ENCODE measurements at regions not wholly inside any gene's neighbourhood (a gene's known extent, or its start where the extent isn't known, plus 50 kb on each side); places are given as distances from the start of the nearest gene placed in this dataset.

- no peak for DNase-seq
- Histone ChIP-seq H3K4me1 (no peaks in the 10 kb centered on the region), H3K27me3 (no peaks in the 10 kb centered on the region), H3K9me3 (no peaks in the 10 kb centered on the region), H3K36me3 (no peaks in the 10 kb centered on the region), H3K4me3 (ENCODE audit: low read depth, low read length) (no peak overlapping the region)
- no peak for TF ChIP-seq CTCF (IDR thresholded peaks at IDR 0.05; ENCODE audit: low read depth, low read length)
Observed at GRCh38 chr4:23558101-23558500, 331.7 kb downstream of the PPARGC1A start.

GRCh38 chr4:23547601-23548000, 342.2 kb downstream of the PPARGC1A start:
- Histone ChIP-seq H3K36me3 (no peaks in the 10 kb centered on the region), H3K9me3 (no peaks in the 10 kb centered on the region), H3K4me1 (no peaks in the 10 kb centered on the region), H3K27me3 (no peaks in the 10 kb centered on the region), H3K4me3 (ENCODE audit: low read depth, low read length) (no peak overlapping the region)
- DNase-seq: peak; percentile 8
- TF ChIP-seq CTCF (IDR thresholded peaks at IDR 0.05; ENCODE audit: low read depth, low read length): no peak

- no peaks in the 10 kb centered on the region for H3K4me1 ChIP-seq
- no peak for DNase-seq
- no peak for TF ChIP-seq CTCF (IDR thresholded peaks at IDR 0.05; ENCODE audit: low read depth, low read length)
- H3K4me3 ChIP-seq (ENCODE audit: low read depth, low read length): no peak overlapping the region
- no peaks in the 10 kb centered on the region for H3K27me3 ChIP-seq
- H3K9me3 ChIP-seq: no peaks in the 10 kb centered on the region
- no peaks in the 10 kb centered on the region for H3K36me3 ChIP-seq
Observed at GRCh38 chr4:23547096-23547495, 342.8 kb downstream of the PPARGC1A start.

- no peaks in the 10 kb centered on the region for H3K36me3 ChIP-seq
Observed at GRCh38 chr4:23539969-23540569, 349.8 kb downstream of the PPARGC1A start.

GRCh38 chr4:23533859-23534258, 356.0 kb downstream of the PPARGC1A start:
- H3K9me3 ChIP-seq: no peaks in the 10 kb centered on the region
- H3K27me3 ChIP-seq: no peaks in the 10 kb centered on the region
- no peaks in the 10 kb centered on the region for H3K36me3 ChIP-seq
- no peak for DNase-seq
- TF ChIP-seq CTCF (IDR thresholded peaks at IDR 0.05; ENCODE audit: low read depth, low read length): no peak
- H3K4me1 ChIP-seq: no peaks in the 10 kb centered on the region
- H3K4me3 ChIP-seq (ENCODE audit: low read depth, low read length): no peak overlapping the region

More at GRCh38 chr4:23539969-23540569, 349.8 kb downstream of the PPARGC1A start:
- H3K9me3 ChIP-seq: no peaks in the 10 kb centered on the region
- TF ChIP-seq CTCF (IDR thresholded peaks at IDR 0.05; ENCODE audit: low read depth, low read length): no peak
- H3K4me1 ChIP-seq: no peaks in the 10 kb centered on the region
- no peak for DNase-seq
- no peak overlapping the region for H3K4me3 ChIP-seq (ENCODE audit: low read depth, low read length)
- H3K27me3 ChIP-seq: no peaks in the 10 kb centered on the region

- no peak for TF ChIP-seq CTCF (IDR thresholded peaks at IDR 0.05; ENCODE audit: low read depth, low read length)
- no peak for DNase-seq
- no peaks in the 10 kb centered on the region for H3K9me3 ChIP-seq
- no peaks in the 10 kb centered on the region for H3K36me3 ChIP-seq
- H3K4me3 ChIP-seq (ENCODE audit: low read depth, low read length): no peak overlapping the region
- no peaks in the 10 kb centered on the region for H3K27me3 ChIP-seq
- no peaks in the 10 kb centered on the region for H3K4me1 ChIP-seq
Observed at GRCh38 chr4:23516716-23517115, 373.1 kb downstream of the PPARGC1A start.

All from BE2C (cell line).